Heart left ventricle (tissue), 16 donors: ENCODE measurements at regions not wholly inside any gene's neighbourhood (a gene's known extent, or its start where the extent isn't known, plus 50 kb on each side); places are given as distances from the start of the nearest gene placed in this dataset.
"Not testable (repeated sequence)": the region's sequence is repeated elsewhere in the genome, so short reads cannot be mapped to it uniquely, and the experiment has no call there.

Experiments used
- ATAC-seq, 4 donors: fragments of 200-7000 bp; cut with Tn5 transposase; one replicate each; pipeline ENCODE4 v1.9.1; 2020 to 2022; ENCODE audit warnings: moderate library complexity in 4 of 4, mild to moderate bottlenecking in 3 of 4, moderate number of reproducible peaks in 1 of 4
- DNase-seq, 5 donors: peaks; one replicate each; pipeline ENCODE4 v3.0.0-alpha.2; 2020
- H3K27ac ChIP-seq, 12 donors: fragments of 200-600 bp; sonication (generic) in 4 of 12; one replicate each; pipeline versions ENCODE4 v1.5.0 to v1.8.0; 2016 to 2022; ENCODE audit warnings: mild to moderate bottlenecking in 2 of 12
- H3K27me3 ChIP-seq, 9 donors: fragments of 200-600 bp; sonication (generic) in 2 of 9; one replicate each; pipeline versions ENCODE4 v1.5.1 to v1.8.0; 2016 to 2022; ENCODE audit warnings: mild to moderate bottlenecking in 3 of 9
- H3K36me3 ChIP-seq, 9 donors: fragments of 200-600 bp; sonication (generic) in 2 of 9; one replicate each; pipeline versions ENCODE4 v1.5.0 to v1.8.0; 2018 to 2022; ENCODE audit warnings: mild to moderate bottlenecking in 2 of 9
- H3K4me1 ChIP-seq, 12 donors: fragments of 200-600 bp; sonication (generic) in 4 of 12; one replicate each; pipeline versions ENCODE4 v1.5.0 to v1.8.0; 2016 to 2022; ENCODE audit warnings: mild to moderate bottlenecking in 3 of 12
- H3K4me3 ChIP-seq, 12 donors: fragments of 200-600 bp; sonication (generic) in 4 of 12; one replicate each; pipeline versions ENCODE4 v1.5.0 to v1.8.0; 2017 to 2022; ENCODE audit warnings: mild to moderate bottlenecking in 9 of 12, moderate library complexity in 4 of 12
- H3K9me3 ChIP-seq, 12 donors: fragments of 200-600 bp; sonication (generic) in 4 of 12; one replicate each; pipeline versions ENCODE4 v1.5.0 to v1.8.0; 2016 to 2022; ENCODE audit warnings: mild to moderate bottlenecking in 1 of 12
- POLR2A ChIP-seq, 2 donors: fragments of 450-650 bp; IDR thresholded peaks; one replicate each; pipeline ENCODE4 v1.6.1; 2017; ENCODE audit warnings: antibody characterized with exemption in 2 of 2, mild to moderate bottlenecking in 2 of 2, moderate library complexity in 2 of 2
- WGBS, 4 donors: extraction: QIAGEN DNeasy Blood & Tissue Kit in 2 of 4; methylation state at CpG; one replicate each; pipeline versions ENCODE4 v1.1.5 to v1.1.7; 2013 to 2018; 5-methylcytosine and 5-hydroxymethylcytosine counted together
- intact Hi-C, 10 donors: fragments of 100-400 bp; cut with DNase I; formaldehyde crosslinking; loops; one replicate each; pipeline versions ENCODE4 v1.11.1 to v1.14.2; 2022
- TF ChIP-seq, protein P1 (sequence below), 12 donors: fragments of 200-600 bp; sonication (generic) in 4 of 12; IDR thresholded peaks; one replicate each; pipeline versions ENCODE4 v1.5.0 to v1.8.0; 2018 to 2022; ENCODE audit warnings: antibody characterized with exemption in 12 of 12, mild to moderate bottlenecking in 5 of 12
- donor health status: ischemic (EF 13 %, LVEDD 7.1; RV severe dilation, severe dysfunction).
- donor health status: healthy with polysubstance abuse.
- donor health status: DM: no; HTN: yes; CAD: no.
- donor health status: DM: no; HTN: no; CAD: no.
- donor health status: ischemic (EF 25% LVEDD 6.9; RV normal size, moderate dysfunction).
- donor health status: ischemic (EF 25% LVEDD 5.7; RV mildly dilated, moderate dysfunction).
- donor health status: healthy.
- donor health status: DM: yes; HTN: yes; CAD: no.
- donor health status: ischemic (EF 35%, LVEDD 5.7; RV mildly dilated, moderate dysfunction).
- donor health status: nonischemic (EF 11% LVEDD 7.7; RV severe dilation, severe dysfunction).
- donor health status: DM: yes; HTN: yes; CAD: no.
- donor health status: PGD.
- donor health status: ischemic (EF 29% LVEDD 5.4; RV normal size, mild dysfunction).
- donor health status: nonischemic (EF 23%, LVEDD 6.1; RV moderate dilation, normal function).

GRCh38 chr10:29379208-29379607, 90.3 kb downstream of the LYZL1 start:
- Histone ChIP-seq H3K4me3 (no peak overlapping the region), H3K36me3 (no peaks in the 10 kb centered on the region), H3K27me3 (no peaks in the 10 kb centered on the region), H3K9me3 (no peaks in the 10 kb centered on the region), H3K27ac (no peak overlapping the region), H3K4me1 (no peaks in the 10 kb centered on the region)
- TF ChIP-seq, protein P1, sequence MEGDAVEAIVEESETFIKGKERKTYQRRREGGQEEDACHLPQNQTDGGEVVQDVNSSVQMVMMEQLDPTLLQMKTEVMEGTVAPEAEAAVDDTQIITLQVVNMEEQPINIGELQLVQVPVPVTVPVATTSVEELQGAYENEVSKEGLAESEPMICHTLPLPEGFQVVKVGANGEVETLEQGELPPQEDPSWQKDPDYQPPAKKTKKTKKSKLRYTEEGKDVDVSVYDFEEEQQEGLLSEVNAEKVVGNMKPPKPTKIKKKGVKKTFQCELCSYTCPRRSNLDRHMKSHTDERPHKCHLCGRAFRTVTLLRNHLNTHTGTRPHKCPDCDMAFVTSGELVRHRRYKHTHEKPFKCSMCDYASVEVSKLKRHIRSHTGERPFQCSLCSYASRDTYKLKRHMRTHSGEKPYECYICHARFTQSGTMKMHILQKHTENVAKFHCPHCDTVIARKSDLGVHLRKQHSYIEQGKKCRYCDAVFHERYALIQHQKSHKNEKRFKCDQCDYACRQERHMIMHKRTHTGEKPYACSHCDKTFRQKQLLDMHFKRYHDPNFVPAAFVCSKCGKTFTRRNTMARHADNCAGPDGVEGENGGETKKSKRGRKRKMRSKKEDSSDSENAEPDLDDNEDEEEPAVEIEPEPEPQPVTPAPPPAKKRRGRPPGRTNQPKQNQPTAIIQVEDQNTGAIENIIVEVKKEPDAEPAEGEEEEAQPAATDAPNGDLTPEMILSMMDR (IDR thresholded peaks at IDR 0.05): no peak
- TF ChIP-seq POLR2A (IDR thresholded peaks at IDR 0.05): no peak
- intact Hi-C loops: loop anchor here in 2 of 10 donors (2.0 to 5.0 kb wide), 2 partner anchors 70 to 118 kb away; no protein-coding TSS in a partner anchor
- 71 to 86% (median 74%) methylated on average over 4 of the region's 4 CpGs for WGBS, 4 donors
- ATAC-seq (no peak), DNase-seq (no peak)

GRCh38 chr10:29379777-29380598, 91.1 kb downstream of the LYZL1 start:
- 83 to 84% (median 84%) methylated on average over 15 to 16 of the region's 16 CpGs for WGBS, 4 donors
- not testable (repeated sequence) for ATAC-seq, H3K36me3 ChIP-seq, H3K4me3 ChIP-seq, H3K4me1 ChIP-seq, DNase-seq, H3K27me3 ChIP-seq, H3K27ac ChIP-seq, H3K9me3 ChIP-seq
- intact Hi-C loops: loop anchor here in 3 of 10 donors (2.0 to 10.0 kb wide), 4 partner anchors 65 to 465 kb away; no protein-coding TSS in a partner anchor

DNA sequence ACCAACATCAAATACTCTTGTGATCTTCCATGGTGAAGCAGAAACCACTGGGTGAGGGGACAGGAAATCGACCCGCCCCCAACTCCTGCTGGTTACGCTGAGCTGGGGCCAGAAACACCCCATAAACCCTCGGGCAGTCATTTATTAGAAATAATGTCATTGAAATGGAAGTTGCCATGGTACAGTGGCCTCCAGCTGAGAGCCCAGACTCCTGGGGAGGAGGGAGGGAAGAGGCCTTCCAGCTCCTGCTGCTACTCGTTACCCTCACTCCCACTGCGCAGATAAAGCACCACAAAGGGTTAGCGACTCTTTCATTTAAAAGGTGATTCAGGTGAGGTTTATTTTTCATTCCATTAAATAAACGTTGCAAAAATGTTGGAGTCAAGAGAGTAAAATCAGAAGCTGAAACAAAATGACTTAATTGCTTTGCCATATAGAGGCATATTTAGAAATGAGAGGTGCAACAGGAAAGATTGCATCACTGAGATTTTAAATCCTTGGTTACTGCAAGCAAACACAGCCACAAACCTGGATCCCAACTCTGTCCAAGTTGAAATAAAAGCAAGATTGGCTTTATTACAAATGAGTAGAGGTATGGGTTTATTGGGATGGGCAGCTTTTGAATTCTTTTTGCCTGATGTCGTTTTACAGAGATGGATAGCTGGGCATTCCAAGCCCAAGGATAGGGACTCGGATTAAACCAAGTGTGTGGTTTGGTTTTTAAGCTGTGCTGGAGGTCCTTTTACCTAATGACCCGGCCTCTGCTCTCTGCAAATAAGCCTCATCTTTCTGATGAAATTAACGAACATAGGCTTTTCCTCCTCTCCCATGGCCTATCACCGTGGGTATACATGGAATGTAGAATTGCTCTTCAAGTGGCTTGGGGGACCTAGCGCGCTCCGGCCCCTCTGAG, 92.0 kb downstream of the LYZL1 start:
- not testable (repeated sequence) for H3K4me3 ChIP-seq, H3K36me3 ChIP-seq, ATAC-seq, H3K9me3 ChIP-seq, H3K4me1 ChIP-seq, H3K27me3 ChIP-seq, DNase-seq, H3K27ac ChIP-seq
- WGBS, 4 donors: 65 to 82% (median 70%) methylated on average over 16 of the region's 16 CpGs
- intact Hi-C loops: loop anchor here in 2 of 10 donors (10.0 kb wide), 2 partner anchors 64 to 464 kb away; no protein-coding TSS in a partner anchor

DNA sequence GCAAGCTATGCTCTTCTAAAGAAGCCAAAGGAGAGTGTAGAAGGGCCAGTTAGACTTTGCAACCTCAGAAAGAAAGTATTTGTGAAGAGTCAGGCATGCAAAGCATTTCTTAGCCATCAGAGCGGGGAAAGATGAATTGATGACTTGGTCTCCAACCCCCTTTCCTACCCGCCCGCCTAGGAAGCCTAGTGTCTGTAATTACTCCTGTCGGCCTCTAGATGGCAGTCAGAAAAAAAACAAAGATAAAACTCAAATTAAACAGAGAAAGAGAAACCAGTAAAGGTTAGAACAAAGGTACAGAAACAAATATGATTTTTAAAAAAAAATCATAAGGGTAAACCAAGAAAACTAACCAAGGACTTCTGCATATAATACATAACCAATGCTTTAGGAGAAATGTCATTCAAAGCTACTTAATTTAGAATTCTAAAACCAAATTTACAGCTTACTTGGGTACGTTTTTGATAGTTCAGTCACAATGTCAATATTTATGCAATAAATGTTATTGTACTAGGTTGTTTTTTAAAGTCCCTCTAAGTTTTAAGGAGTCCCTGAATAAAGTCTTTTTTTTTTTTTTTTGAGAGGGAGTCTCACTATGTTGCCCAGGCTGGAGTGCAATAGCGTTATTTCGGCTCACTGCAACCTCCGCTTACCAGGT, 97.6 kb downstream of the LYZL1 start:
- H3K4me3 ChIP-seq: no peak overlapping the region
- peak in 1 of 4 donors; percentile 47 for ATAC-seq

More for the DNA sequence above, 97.6 kb downstream of the LYZL1 start:
- H3K27ac ChIP-seq: no peak overlapping the region
- peaks cover 0 to 2% (median 0%) of the 10 kb centered on the region in 9 donors for H3K27me3 ChIP-seq
- DNase-seq: no peak
- TF ChIP-seq POLR2A (IDR thresholded peaks at IDR 0.05): no peak
- TF ChIP-seq, protein P1 (IDR thresholded peaks at IDR 0.05): peak; percentile 71 to 82 (median 76)
- no peaks in the 10 kb centered on the region for H3K4me1 ChIP-seq
- WGBS, 4 donors: 46 to 49% (median 48%) methylated on average over 8 of the region's 8 CpGs
- H3K9me3 ChIP-seq: no peaks in the 10 kb centered on the region
- intact Hi-C loops: loop anchor here in 6 of 10 donors (2.0 to 10.0 kb wide), 6 partner anchors 58 to 458 kb away; no protein-coding TSS in a partner anchor
- H3K36me3 ChIP-seq: no peaks in the 10 kb centered on the region
